HG03025 (cell line): ENCODE measurements at regions not wholly inside any gene's neighbourhood (a gene's known extent, or its start where the extent isn't known, plus 50 kb on each side); places are given as distances from the start of the nearest gene placed in this dataset.

Source experiments
- ATAC-seq: cut with Tn5 transposase; IDR thresholded peaks from one replicate; pipeline ENCODE4 v1.9.1; 2021; ENCODE audit warnings: mild to moderate bottlenecking, moderate library complexity; ENCODE audit not compliant: unreplicated experiment, low FRiP score

- peak; percentile 98 for ATAC-seq
Observed at GRCh38 chr7:35537067-35538023, 157.6 kb downstream of the HERPUD2 start.

DNA sequence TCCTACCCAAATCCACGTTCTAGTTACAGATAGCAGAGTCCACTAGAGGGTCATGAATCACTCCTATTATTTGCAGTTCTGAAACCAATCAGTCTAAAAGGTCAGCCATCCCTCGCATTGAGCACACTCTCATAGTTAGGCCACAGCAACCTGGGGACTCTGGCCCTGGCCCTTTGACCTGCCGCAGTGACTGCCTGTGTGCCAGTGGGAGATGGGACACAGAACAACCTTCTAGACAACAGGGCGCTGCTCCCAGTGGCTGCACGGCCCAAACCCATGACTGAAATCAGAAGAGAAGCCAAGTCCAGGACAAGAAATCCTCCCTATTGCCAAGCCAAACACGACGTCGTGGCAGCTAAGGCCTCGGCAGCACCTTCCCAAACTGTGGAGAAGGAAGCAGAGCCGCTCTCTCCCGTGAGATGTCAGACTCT lies 158.5 kb downstream of the HERPUD2 start:
- ATAC-seq: no peak

GRCh38 chr7:35533902-35534301 lies 161.0 kb downstream of the HERPUD2 start:
- ATAC-seq: no peak

GRCh38 chr7:35530124-35531109 lies 164.5 kb downstream of the HERPUD2 start:
- ATAC-seq: no peak

GRCh38 chr7:35529713-35530112 lies 165.2 kb downstream of the HERPUD2 start:
- ATAC-seq: no peak

GRCh38 chr7:35528381-35528977 lies 166.5 kb downstream of the HERPUD2 start:
- no peak for ATAC-seq

- ATAC-seq: no peak
Observed at GRCh38 chr7:35526645-35527044, 168.3 kb downstream of the HERPUD2 start.

- ATAC-seq: no peak
Observed at GRCh38 chr7:35524112-35524804, 170.7 kb downstream of the HERPUD2 start.

- no peak for ATAC-seq
Observed at GRCh38 chr7:35523292-35523691, 171.6 kb downstream of the HERPUD2 start.

DNA sequence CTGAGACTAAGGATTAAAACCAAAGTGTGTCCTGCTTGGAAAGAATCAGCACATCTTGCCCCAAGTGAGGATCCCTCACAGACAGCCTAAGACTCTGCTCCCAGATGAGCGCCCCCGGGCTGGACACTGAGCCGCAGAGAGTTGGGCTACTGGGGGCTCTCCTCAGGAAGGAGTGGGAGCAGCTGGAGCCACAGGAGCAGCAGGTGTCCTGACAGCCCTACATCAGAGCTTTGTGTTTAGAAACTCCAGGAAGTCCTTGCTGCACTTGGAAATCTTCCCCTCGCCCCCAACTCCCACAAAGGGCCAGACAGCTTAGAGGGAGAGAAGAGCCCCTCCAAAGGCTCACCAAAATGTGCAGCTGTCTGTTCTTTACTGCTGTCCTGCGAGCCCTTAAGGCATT lies 172.2 kb downstream of the HERPUD2 start:
- ATAC-seq: no peak

DNA sequence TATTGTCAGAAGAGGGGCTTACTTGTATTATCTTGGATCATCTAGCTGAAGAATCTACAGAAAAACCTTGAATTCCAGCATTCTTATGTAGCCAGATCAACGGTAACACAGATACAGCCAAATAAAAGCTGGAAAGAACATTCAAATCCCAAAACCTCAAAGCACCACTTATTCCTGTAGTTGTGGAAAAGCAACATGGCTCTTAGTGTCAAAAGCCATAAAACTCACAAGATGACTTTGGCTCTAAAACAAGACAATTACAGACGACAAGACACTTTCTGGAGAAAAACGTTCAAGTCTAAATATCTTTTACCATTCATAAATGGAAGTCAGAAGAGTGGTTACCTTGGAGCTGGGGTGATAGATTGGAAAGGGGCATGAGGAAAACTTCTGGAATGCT lies 173.0 kb downstream of the HERPUD2 start:
- no peak for ATAC-seq

- no peak for ATAC-seq
Observed at GRCh38 chr7:35520810-35521625, 173.9 kb downstream of the HERPUD2 start.

GRCh38 chr7:35519971-35520809 lies 174.7 kb downstream of the HERPUD2 start:
- ATAC-seq: no peak

DNA sequence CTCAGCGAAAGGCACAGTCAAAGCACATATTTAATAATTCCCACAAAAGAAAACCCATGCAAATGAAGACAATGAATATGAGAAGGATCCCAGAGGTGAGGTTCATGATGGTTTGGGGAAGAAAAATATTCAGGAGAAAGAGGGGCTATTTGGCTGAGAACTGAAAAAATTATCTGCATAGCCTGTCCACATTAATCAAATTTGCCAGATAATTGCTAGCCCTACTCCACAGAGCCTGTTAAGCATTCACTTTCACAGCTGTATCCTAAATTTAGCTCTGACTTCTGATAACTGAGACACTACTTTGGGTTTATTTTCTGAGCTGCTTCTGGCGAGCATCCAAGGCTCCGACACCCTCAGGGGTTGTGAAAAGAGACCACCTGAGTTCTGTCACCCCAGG lies 176.2 kb downstream of the HERPUD2 start:
- no peak for ATAC-seq

GRCh38 chr7:35516498-35516897 lies 178.4 kb downstream of the HERPUD2 start:
- ATAC-seq: no peak

DNA sequence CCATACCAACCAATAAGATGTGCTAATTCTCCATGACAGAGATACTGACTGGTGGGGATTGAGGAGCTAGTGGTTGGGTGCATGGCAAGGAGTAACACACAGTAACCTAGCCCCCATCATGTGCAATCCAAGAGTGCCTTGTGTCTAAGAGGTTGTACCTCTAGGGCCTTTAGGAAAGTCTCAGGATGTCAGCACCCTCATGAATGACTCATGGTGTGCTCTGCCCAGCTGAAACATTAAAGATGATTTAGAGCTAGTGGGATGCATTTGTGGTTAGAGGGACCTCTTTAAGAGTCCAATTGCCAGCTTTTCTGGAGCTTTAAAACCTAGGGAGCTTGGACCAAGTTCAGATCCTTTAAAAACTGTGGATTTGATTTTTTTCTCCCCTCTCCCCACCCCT lies 181.1 kb downstream of the HERPUD2 start:
- ATAC-seq: no peak

DNA sequence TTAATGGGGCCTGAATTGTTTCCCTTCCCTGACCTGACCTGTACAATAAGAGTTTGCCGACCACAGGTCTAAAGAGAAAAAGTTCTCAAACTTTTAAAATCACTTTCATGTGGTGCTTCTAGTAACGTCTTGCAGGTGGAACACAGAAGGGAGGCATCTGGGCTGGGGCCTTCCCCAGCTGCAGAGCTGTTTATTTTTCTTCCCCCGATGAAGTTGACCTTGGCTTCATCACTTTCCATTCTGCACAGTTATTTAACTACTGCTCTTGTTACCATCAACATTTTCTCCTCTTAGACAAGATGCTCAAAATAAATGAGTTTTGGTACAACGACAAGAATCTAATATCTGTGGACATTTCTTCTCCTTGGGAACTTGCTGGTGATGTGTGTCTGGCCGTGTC lies 181.7 kb downstream of the HERPUD2 start:
- no peak for ATAC-seq

- ATAC-seq: no peak
Observed at GRCh38 chr7:35512716-35513115, 182.2 kb downstream of the HERPUD2 start.
